Suprapubic skin (tissue), 3 donors: ENCODE measurements at regions not wholly inside any gene's neighbourhood (a gene's known extent, or its start where the extent isn't known, plus 50 kb on each side); places are given as distances from the start of the nearest gene placed in this dataset.

Source experiments
- EP300 ChIP-seq: sonication (generic); formaldehyde crosslinking; IDR thresholded peaks from one replicate; pipeline ENCODE4 v1.6.1; 2017; ENCODE audit warnings: antibody characterized with exemption
- POLR2A ChIP-seq, 2 donors: fragments of 450-650 bp; IDR thresholded peaks; one replicate each; pipeline ENCODE4 v1.6.1; 2017; ENCODE audit warnings: antibody characterized with exemption in 2 of 2, mild to moderate bottlenecking in 2 of 2, moderate library complexity in 2 of 2
- TF ChIP-seq, protein P1 (sequence below), 2 donors: fragments of 200-600 bp in 1 of 2; fragments of 450-650 bp in 1 of 2; sonication (generic) in 1 of 2; IDR thresholded peaks; one replicate each; pipeline ENCODE4 v1.5.1; 2016 to 2019; ENCODE audit warnings: antibody characterized with exemption in 2 of 2, mild to moderate bottlenecking in 1 of 2, moderate library complexity in 1 of 2

DNA sequence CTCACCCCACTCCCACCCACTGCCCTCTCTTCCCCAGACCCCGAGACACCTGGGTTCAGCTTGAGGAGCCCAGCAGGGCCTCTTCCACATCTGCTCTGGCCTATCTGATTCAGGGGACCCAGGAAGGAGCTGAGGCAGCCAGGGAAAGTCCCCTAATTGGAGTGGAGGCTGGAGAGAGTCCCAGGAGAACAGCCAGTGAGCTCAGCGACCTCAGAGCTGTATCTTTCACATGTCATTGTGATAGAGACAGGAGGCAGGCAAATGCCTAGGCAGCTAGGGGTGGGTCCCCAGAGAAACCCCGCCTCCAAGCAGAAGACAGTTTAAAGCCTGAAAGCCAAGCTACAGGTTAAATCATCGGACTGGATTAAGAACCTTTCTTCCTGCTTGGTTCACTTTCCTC lies 122.7 kb downstream of the MATN1 start:
- TF ChIP-seq, protein P1, sequence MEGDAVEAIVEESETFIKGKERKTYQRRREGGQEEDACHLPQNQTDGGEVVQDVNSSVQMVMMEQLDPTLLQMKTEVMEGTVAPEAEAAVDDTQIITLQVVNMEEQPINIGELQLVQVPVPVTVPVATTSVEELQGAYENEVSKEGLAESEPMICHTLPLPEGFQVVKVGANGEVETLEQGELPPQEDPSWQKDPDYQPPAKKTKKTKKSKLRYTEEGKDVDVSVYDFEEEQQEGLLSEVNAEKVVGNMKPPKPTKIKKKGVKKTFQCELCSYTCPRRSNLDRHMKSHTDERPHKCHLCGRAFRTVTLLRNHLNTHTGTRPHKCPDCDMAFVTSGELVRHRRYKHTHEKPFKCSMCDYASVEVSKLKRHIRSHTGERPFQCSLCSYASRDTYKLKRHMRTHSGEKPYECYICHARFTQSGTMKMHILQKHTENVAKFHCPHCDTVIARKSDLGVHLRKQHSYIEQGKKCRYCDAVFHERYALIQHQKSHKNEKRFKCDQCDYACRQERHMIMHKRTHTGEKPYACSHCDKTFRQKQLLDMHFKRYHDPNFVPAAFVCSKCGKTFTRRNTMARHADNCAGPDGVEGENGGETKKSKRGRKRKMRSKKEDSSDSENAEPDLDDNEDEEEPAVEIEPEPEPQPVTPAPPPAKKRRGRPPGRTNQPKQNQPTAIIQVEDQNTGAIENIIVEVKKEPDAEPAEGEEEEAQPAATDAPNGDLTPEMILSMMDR (IDR thresholded peaks at IDR 0.05): no peak
- TF ChIP-seq EP300: no peak
- TF ChIP-seq POLR2A (IDR thresholded peaks at IDR 0.05): no peak
